Neural cell (in vitro differentiated cells): ENCODE measurements at regions not wholly inside any gene's neighbourhood (a gene's known extent, or its start where the extent isn't known, plus 50 kb on each side); places are given as distances from the start of the nearest gene placed in this dataset.

Source experiments
- H2AFZ ChIP-seq: fragments of 200-600, 300-800 bp; sonication (generic), shearing (Covaris generic); 2 replicates; pipeline ENCODE4 v1.6.0; 2014; ENCODE audit warnings: low read depth, mild to moderate bottlenecking, antibody characterized with exemption, low read length, moderate library complexity
- H3F3A ChIP-seq: fragments of 200-600 bp; shearing (Covaris generic); 2 replicates; pipeline ENCODE4 v1.6.1; 2016; ENCODE audit warnings: mild to moderate bottlenecking, moderate library complexity, mixed read lengths, antibody characterized with exemption, low read length; ENCODE audit not compliant: insufficient read depth, poor library complexity, severe bottlenecking
- H3K27ac ChIP-seq: fragments of 200-600, 300-800 bp; sonication (generic), shearing (Covaris generic); 2 replicates; pipeline ENCODE4 v1.5.1; 2014; ENCODE audit warnings: mild to moderate bottlenecking, low read length, moderate library complexity
- H3K27me3 ChIP-seq: fragments of 300-800, 200-600 bp; sonication (generic), shearing (Covaris generic); 2 replicates; pipeline ENCODE4 v1.6.0; 2014; ENCODE audit warnings: mild to moderate bottlenecking, low read depth, low read length, moderate library complexity; ENCODE audit not compliant: insufficient read depth
- H3K36me3 ChIP-seq: fragments of 300-800, 200-600 bp; sonication (generic), shearing (Covaris generic); 2 replicates; pipeline ENCODE4 v1.5.1; 2014; ENCODE audit warnings: mild to moderate bottlenecking, antibody characterized with exemption, low read length, moderate library complexity; ENCODE audit not compliant: insufficient read depth
- H3K4me2 ChIP-seq: fragments of 300-800, 200-600 bp; sonication (generic), shearing (Covaris generic); 2 replicates; pipeline ENCODE4 v1.6.0; 2014; ENCODE audit warnings: mild to moderate bottlenecking, low read length
- H3K4me3 ChIP-seq: fragments of 300-800, 200-600 bp; sonication (generic), shearing (Covaris generic); 2 replicates; pipeline ENCODE4 v1.5.1; 2014; ENCODE audit warnings: mild to moderate bottlenecking, low read length, moderate library complexity
- H3K79me2 ChIP-seq: fragments of 200-600 bp; shearing (Covaris generic); replicated peaks from 2 replicates; pipeline ENCODE4 v1.6.0; 2014; ENCODE audit warnings: mild to moderate bottlenecking, low read length, moderate library complexity; ENCODE audit not compliant: insufficient read depth
- H3K9ac ChIP-seq: fragments of 300-800, 200-600 bp; sonication (generic), shearing (Covaris generic); 2 replicates; pipeline ENCODE4 v1.6.1; 2016; ENCODE audit warnings: mild to moderate bottlenecking, low read length, mixed read lengths
- H3K9me2 ChIP-seq: fragments of 200-600 bp; shearing (Covaris generic); 2 replicates; pipeline ENCODE4 v1.6.1; 2016; ENCODE audit warnings: mild to moderate bottlenecking, low read length, mixed read lengths; ENCODE audit not compliant: insufficient read depth
- H3K9me3 ChIP-seq: fragments of 200-600, 300-800 bp; sonication (generic), shearing (Covaris generic); 2 replicates; pipeline ENCODE4 v1.6.1; 2016; ENCODE audit warnings: mild to moderate bottlenecking, mixed run types, low read length, moderate library complexity, mixed read lengths
- H4K20me1 ChIP-seq: fragments of 200-600 bp; shearing (Covaris generic); 2 replicates; pipeline ENCODE4 v1.6.1; 2016; ENCODE audit warnings: mild to moderate bottlenecking, mixed run types; ENCODE audit not compliant: insufficient read depth
- CTCF ChIP-seq: fragments of 450-650 bp; IDR thresholded peaks from 2 replicates; pipeline ENCODE4 v1.5.1; 2014; ENCODE audit warnings: antibody characterized with exemption, mild to moderate bottlenecking, moderate library complexity; ENCODE audit not compliant: poor library complexity, severe bottlenecking
- EP300 ChIP-seq: fragments of 450-650 bp; conservative IDR thresholded peaks from 2 replicates; pipeline ENCODE4 v1.6.1; 2014; ENCODE audit warnings: antibody characterized with exemption, mild to moderate bottlenecking, moderate library complexity; ENCODE audit not compliant: poor library complexity, severe bottlenecking
- EZH2 ChIP-seq: fragments of 200-600, 300-800 bp; shearing (Covaris generic), sonication (generic); IDR thresholded peaks from 2 replicates; pipeline ENCODE4 v1.6.1; 2014; ENCODE audit warnings: antibody characterized with exemption, low read length, borderline replicate concordance, mild to moderate bottlenecking; ENCODE audit not compliant: insufficient read depth, poor library complexity, severe bottlenecking
- MXI1 ChIP-seq: fragments of 450-650 bp; conservative IDR thresholded peaks from 2 replicates; pipeline ENCODE4 v1.6.1; 2014; ENCODE audit warnings: antibody characterized with exemption, mild to moderate bottlenecking; ENCODE audit not compliant: poor library complexity, severe bottlenecking
- POLR2AphosphoS5 ChIP-seq: IDR thresholded peaks from 2 replicates; pipeline ENCODE4 v1.6.1; 2012
- RAD21 ChIP-seq: fragments of 450-650 bp; conservative IDR thresholded peaks from 2 replicates; pipeline ENCODE4 v1.6.1; 2014; ENCODE audit warnings: antibody characterized with exemption, mild to moderate bottlenecking, moderate library complexity
- REST ChIP-seq: IDR thresholded peaks from 2 replicates; pipeline ENCODE4 v1.6.1; 2012; ENCODE audit warnings: borderline replicate concordance
- SMC3 ChIP-seq: fragments of 450-650 bp; conservative IDR thresholded peaks from 2 replicates; pipeline ENCODE4 v1.6.1; 2014; ENCODE audit warnings: antibody characterized with exemption, mild to moderate bottlenecking, moderate library complexity; ENCODE audit not compliant: poor library complexity
- TAF1 ChIP-seq: IDR thresholded peaks from 2 replicates; pipeline ENCODE4 v1.6.1; 2012; ENCODE audit warnings: low read depth

- Histone ChIP-seq H3K4me3 (no peak overlapping the region), H3K27ac (no peak overlapping the region), H3K4me2 (no peak overlapping the region), H4K20me1 (no peaks in the 10 kb centered on the region), H3F3A (no peaks in the 10 kb centered on the region), H3K9me3 (no peaks in the 10 kb centered on the region), H3K9me2 (no peaks in the 10 kb centered on the region), H2AFZ (no peak overlapping the region), H3K36me3 (no peaks in the 10 kb centered on the region), H3K27me3 (no peaks in the 10 kb centered on the region), H3K9ac (no peak overlapping the region), H3K79me2 (no peaks in the 10 kb centered on the region)
- TF ChIP-seq MXI1 (no peak), CTCF (no peak), REST (no peak), EZH2 (no peak), RAD21 (no peak), EP300 (no peak), SMC3 (no peak), POLR2AphosphoS5 (no peak)
Observed at GRCh38 chr18:25842665-25843064, 247.7 kb downstream of the SS18 start.

- Histone ChIP-seq H3F3A (no peaks in the 10 kb centered on the region), H3K9ac (no peak overlapping the region), H2AFZ (no peak overlapping the region), H3K27ac (no peak overlapping the region), H3K9me2 (no peaks in the 10 kb centered on the region), H3K4me2 (no peak overlapping the region), H3K4me3 (no peak overlapping the region), H3K36me3 (no peaks in the 10 kb centered on the region), H3K27me3 (no peaks in the 10 kb centered on the region), H4K20me1 (no peaks in the 10 kb centered on the region), H3K9me3 (no peaks in the 10 kb centered on the region), H3K79me2 (no peaks in the 10 kb centered on the region)
- no peak for TF ChIP-seq EP300
- no peak for TF ChIP-seq SMC3
- no peak for TF ChIP-seq CTCF
- no peak for TF ChIP-seq TAF1
- TF ChIP-seq EZH2: no peak
- no peak for TF ChIP-seq RAD21
- TF ChIP-seq POLR2AphosphoS5: no peak
- TF ChIP-seq REST: no peak
- TF ChIP-seq MXI1: no peak
Observed at GRCh38 chr18:25834061-25834460, 256.4 kb downstream of the SS18 start.
